ENCODE measurements at regions not wholly inside any gene's neighbourhood (a gene's known extent, or its start where the extent isn't known, plus 50 kb on each side); places are given as distances from the start of the nearest gene placed in this dataset.

- no peak for DNase-seq
These were observed 187.1 kb upstream of the CEP162 start for GRCh38 chr6:84414531-84414930.

- no peak for DNase-seq
These were observed 183.7 kb upstream of the CEP162 start for GRCh38 chr6:84411060-84411629.

- DNase-seq = no peak
These were observed 182.5 kb upstream of the CEP162 start for GRCh38 chr6:84409911-84410310.

- no peak for DNase-seq
These were observed 180.6 kb upstream of the CEP162 start for GRCh38 chr6:84408028-84408427.

GRCh38 chr6:84403545-84403944 is 176.1 kb upstream of the CEP162 start:
- DNase-seq = no peak

GRCh38 chr6:84399003-84399402 is 171.6 kb upstream of the CEP162 start:
- no peak for DNase-seq

GRCh38 chr6:84392261-84392660 is 164.8 kb upstream of the CEP162 start:
- no peak for DNase-seq

- DNase-seq = no peak
These were observed 163.4 kb upstream of the CEP162 start for GRCh38 chr6:84390851-84391250.

- DNase-seq = no peak
These were observed 162.9 kb upstream of the CEP162 start for GRCh38 chr6:84390334-84390733.

GRCh38 chr6:84379142-84379541 is 151.7 kb upstream of the CEP162 start:
- no peak for DNase-seq

- DNase-seq = no peak
These were observed 144.8 kb upstream of the CEP162 start for GRCh38 chr6:84372290-84372689.

- no peak for DNase-seq
These were observed 144.2 kb upstream of the CEP162 start for GRCh38 chr6:84371681-84372080.

- DNase-seq = no peak
These were observed 134.9 kb upstream of the CEP162 start for GRCh38 chr6:84362193-84362821.

GRCh38 chr6:84361372-84362192 is 134.1 kb upstream of the CEP162 start:
- no peak for DNase-seq

- DNase-seq = no peak
These were observed 132.6 kb upstream of the CEP162 start for GRCh38 chr6:84360039-84360438.

- no peak for DNase-seq
These were observed 131.1 kb upstream of the CEP162 start for GRCh38 chr6:84358581-84358980.

GRCh38 chr6:84357631-84358030 is 130.2 kb upstream of the CEP162 start:
- no peak for DNase-seq

- no peak for DNase-seq
These were observed 129.5 kb upstream of the CEP162 start for GRCh38 chr6:84356907-84357306.

GRCh38 chr6:84353459-84354423 is 126.3 kb upstream of the CEP162 start:
- no peak for DNase-seq

- no peak for DNase-seq
These were observed 123.0 kb upstream of the CEP162 start for GRCh38 chr6:84350397-84350796.

GRCh38 chr6:84349542-84349941 is 122.1 kb upstream of the CEP162 start:
- no peak for DNase-seq

- DNase-seq = no peak
These were observed 121.4 kb upstream of the CEP162 start for GRCh38 chr6:84348801-84349200.

GRCh38 chr6:84346372-84346771 is 118.9 kb upstream of the CEP162 start:
- no peak for DNase-seq
